OCI-LY3 (cell line): ENCODE measurements at regions not wholly inside any gene's neighbourhood (a gene's known extent, or its start where the extent isn't known, plus 50 kb on each side); places are given as distances from the start of the nearest gene placed in this dataset.

Experiments
- H2AFZ ChIP-seq: fragments of 200-600, 300-600 bp; shearing (Covaris generic); 2 replicates; pipeline ENCODE4 v1.6.0; 2014; ENCODE audit warnings: antibody characterized with exemption, low read depth, low read length
- H3K27ac ChIP-seq: fragments of 200-600, 300-600 bp; sonication (generic); 2 replicates; pipeline ENCODE4 v1.5.1; 2014; ENCODE audit warnings: mild to moderate bottlenecking, low read length, moderate library complexity, mixed read lengths
- H3K27me3 ChIP-seq: fragments of 200-600, 300-600 bp; sonication (generic); 2 replicates; pipeline ENCODE4 v1.6.1; 2014; ENCODE audit warnings: low read depth, low read length, mixed read lengths
- H3K36me3 ChIP-seq: fragments of 200-600, 300-600 bp; sonication (generic); replicated peaks from 2 replicates; pipeline ENCODE3; 2014; ENCODE audit warnings: low read depth, low read length, mixed read lengths
- H3K4me1 ChIP-seq: fragments of 300-600, 200-600 bp; sonication (generic); 2 replicates; pipeline ENCODE4 v1.6.1; 2014; ENCODE audit warnings: low read length, mixed read lengths
- H3K4me2 ChIP-seq: fragments of 200-600, 300-600 bp; sonication (generic); 2 replicates; pipeline ENCODE4 v1.6.1; 2014; ENCODE audit warnings: low read length, mixed read lengths
- H3K4me3 ChIP-seq: fragments of 300-600, 200-600 bp; sonication (generic); 2 replicates; pipeline ENCODE4 v1.5.1; 2014; ENCODE audit warnings: antibody characterized with exemption, mild to moderate bottlenecking, low read length, moderate library complexity
- H3K79me2 ChIP-seq: fragments of 300-600, 200-600 bp; shearing (Covaris generic); 2 replicates; pipeline ENCODE4 v1.6.1; 2014; ENCODE audit warnings: mild to moderate bottlenecking, low read length, mixed read lengths
- H3K9ac ChIP-seq: fragments of 300-600, 200-600 bp; shearing (Covaris generic); 2 replicates; pipeline ENCODE4 v1.6.0; 2014; ENCODE audit warnings: mild to moderate bottlenecking, low read length, moderate library complexity
- H3K9me3 ChIP-seq: fragments of 200-600, 300-600 bp; shearing (Covaris generic); 2 replicates; pipeline ENCODE4 v1.6.1; 2014; ENCODE audit warnings: low read length, mixed read lengths; ENCODE audit not compliant: insufficient read depth
- H4K20me1 ChIP-seq: fragments of 200-600, 300-600 bp; sonication (generic); 2 replicates; pipeline ENCODE4 v1.6.1; 2016; ENCODE audit warnings: low read length, mixed read lengths; ENCODE audit not compliant: insufficient read depth
- EZH2phosphoT487 ChIP-seq: fragments of 200-600 bp; shearing (Covaris generic); IDR thresholded peaks from 2 replicates; pipeline ENCODE4 v1.6.1; 2018; ENCODE audit warnings: antibody characterized with exemption, mixed run types, low read depth
- TF ChIP-seq, protein P1 (sequence below): fragments of 200-600, 300-600 bp; sonication (generic); IDR thresholded peaks from 2 replicates; pipeline ENCODE4 v1.5.1; 2014; ENCODE audit warnings: antibody characterized with exemption, low read length, low read depth

DNA sequence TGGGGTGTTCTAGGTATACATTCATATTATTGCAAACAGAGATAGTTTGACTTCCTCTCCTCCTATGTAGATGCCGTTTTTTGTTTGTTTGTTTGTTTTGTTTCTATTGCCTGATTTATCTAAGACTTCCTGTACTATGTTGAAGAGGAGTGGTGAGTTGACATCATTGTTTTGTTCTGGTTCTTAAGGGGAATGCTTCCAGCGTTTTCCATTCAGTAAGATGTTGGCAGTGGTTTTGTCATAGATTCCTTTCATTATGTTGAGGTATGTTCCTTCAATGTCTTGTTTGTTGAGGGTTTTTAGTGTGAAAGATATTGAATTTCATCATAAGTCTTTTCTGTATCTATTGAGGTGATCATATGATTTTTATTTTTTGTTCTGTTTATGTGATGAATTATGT is 401.6 kb upstream of the EPHA5 start:
- Histone ChIP-seq H3K4me2 (no peak overlapping the region), H3K9ac (no peak overlapping the region), H3K4me1 (no peaks in the 10 kb centered on the region), H4K20me1 (no peaks in the 10 kb centered on the region), H3K9me3 (0 out of 2 replicates have a peak, but pooled peaks cover 2% of the 10 kb centered on the region), H2AFZ (no peak overlapping the region), H3K4me3 (no peak overlapping the region), H3K27me3 (no peaks in the 10 kb centered on the region), H3K79me2 (no peaks in the 10 kb centered on the region), H3K36me3 (no peaks in the 10 kb centered on the region), H3K27ac (no peak overlapping the region)
- TF ChIP-seq, protein P1, sequence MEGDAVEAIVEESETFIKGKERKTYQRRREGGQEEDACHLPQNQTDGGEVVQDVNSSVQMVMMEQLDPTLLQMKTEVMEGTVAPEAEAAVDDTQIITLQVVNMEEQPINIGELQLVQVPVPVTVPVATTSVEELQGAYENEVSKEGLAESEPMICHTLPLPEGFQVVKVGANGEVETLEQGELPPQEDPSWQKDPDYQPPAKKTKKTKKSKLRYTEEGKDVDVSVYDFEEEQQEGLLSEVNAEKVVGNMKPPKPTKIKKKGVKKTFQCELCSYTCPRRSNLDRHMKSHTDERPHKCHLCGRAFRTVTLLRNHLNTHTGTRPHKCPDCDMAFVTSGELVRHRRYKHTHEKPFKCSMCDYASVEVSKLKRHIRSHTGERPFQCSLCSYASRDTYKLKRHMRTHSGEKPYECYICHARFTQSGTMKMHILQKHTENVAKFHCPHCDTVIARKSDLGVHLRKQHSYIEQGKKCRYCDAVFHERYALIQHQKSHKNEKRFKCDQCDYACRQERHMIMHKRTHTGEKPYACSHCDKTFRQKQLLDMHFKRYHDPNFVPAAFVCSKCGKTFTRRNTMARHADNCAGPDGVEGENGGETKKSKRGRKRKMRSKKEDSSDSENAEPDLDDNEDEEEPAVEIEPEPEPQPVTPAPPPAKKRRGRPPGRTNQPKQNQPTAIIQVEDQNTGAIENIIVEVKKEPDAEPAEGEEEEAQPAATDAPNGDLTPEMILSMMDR: no peak
- no peak for TF ChIP-seq EZH2phosphoT487

DNA sequence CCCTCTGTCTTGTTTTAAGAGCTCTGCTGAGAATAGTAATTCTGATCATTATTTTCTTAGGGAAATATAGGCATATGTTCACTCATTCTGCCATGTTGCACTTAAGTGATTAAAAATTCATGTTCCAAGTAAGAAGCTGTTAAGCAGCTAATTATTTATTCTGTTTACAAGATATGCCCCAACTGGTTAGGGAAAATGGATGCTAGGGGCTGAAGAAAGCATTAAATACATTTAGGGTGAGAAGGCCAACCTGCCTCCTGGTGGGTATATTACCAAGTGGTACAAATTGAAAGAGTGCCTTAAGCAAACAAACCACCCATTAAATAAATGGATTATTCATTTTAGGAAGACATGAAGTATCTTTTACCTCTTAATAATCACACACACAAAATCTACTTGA is 392.6 kb upstream of the EPHA5 start:
- Histone ChIP-seq H3K4me1 (no peaks in the 10 kb centered on the region), H3K27me3 (no peaks in the 10 kb centered on the region), H3K27ac (no peak overlapping the region), H3K36me3 (no peaks in the 10 kb centered on the region), H4K20me1 (no peaks in the 10 kb centered on the region), H3K4me3 (no peak overlapping the region), H3K9me3 (no peaks in the 10 kb centered on the region), H3K79me2 (no peaks in the 10 kb centered on the region), H3K9ac (no peak overlapping the region), H2AFZ (no peak overlapping the region), H3K4me2 (no peak overlapping the region)
- TF ChIP-seq, protein P1: no peak
- TF ChIP-seq EZH2phosphoT487: no peak

DNA sequence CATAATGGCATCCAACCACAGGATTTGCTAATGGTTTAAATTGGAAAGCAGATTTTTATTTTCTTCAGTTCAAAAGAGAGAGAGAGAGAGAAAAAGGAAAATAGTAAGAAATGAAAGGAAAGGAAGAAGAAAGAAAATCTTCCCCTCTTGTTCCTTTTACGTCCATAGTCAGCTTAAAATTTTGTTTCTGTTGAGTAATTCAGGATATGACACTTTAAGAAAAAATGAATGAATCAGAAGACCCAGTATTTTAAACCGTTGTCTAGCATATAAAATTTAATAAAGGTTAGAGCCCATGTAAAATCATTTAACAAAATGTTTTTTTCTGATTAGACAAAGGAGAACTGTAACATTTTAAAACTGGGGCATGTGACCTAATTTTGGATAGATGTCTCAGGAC is 391.8 kb upstream of the EPHA5 start:
- H3K27me3 ChIP-seq: no peaks in the 10 kb centered on the region
- no peaks in the 10 kb centered on the region for H3K9me3 ChIP-seq
- no peak overlapping the region for H3K4me3 ChIP-seq
- no peaks in the 10 kb centered on the region for H3K36me3 ChIP-seq
- no peak overlapping the region for H2AFZ ChIP-seq
- H3K4me2 ChIP-seq: no peak overlapping the region
- no peak overlapping the region for H3K9ac ChIP-seq
- no peaks in the 10 kb centered on the region for H3K4me1 ChIP-seq
- no peak overlapping the region for H3K27ac ChIP-seq
- TF ChIP-seq, protein P1: no peak
- TF ChIP-seq EZH2phosphoT487: no peak
- no peaks in the 10 kb centered on the region for H3K79me2 ChIP-seq
- no peaks in the 10 kb centered on the region for H4K20me1 ChIP-seq

DNA sequence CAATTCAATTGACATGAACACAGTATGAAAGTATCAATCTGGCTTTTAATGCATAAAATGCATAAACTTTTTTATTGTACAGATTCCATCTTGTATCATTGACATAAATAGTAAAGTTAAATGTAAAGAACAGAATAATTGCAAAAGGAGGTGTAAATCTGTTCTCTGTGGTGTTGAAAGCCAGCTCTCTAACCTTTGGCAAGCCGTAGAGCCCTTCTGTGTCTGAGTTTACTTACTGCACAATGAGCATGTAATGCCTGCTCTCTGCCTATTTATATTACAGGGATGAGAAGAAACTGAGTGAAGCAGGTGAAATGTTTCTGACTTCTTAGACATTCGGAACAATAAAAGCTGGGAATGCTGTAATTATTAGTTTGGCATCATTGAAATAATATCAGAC is 389.3 kb upstream of the EPHA5 start:
- Histone ChIP-seq H4K20me1 (no peaks in the 10 kb centered on the region), H2AFZ (no peak overlapping the region), H3K27ac (no peak overlapping the region)

More for the DNA sequence above, 389.3 kb upstream of the EPHA5 start:
- H3K9ac ChIP-seq: no peak overlapping the region
- H3K79me2 ChIP-seq: no peaks in the 10 kb centered on the region
- H3K36me3 ChIP-seq: no peaks in the 10 kb centered on the region
- H3K9me3 ChIP-seq: no peaks in the 10 kb centered on the region
- H3K4me1 ChIP-seq: no peaks in the 10 kb centered on the region
- no peak overlapping the region for H3K4me2 ChIP-seq
- no peak overlapping the region for H3K4me3 ChIP-seq
- H3K27me3 ChIP-seq: no peaks in the 10 kb centered on the region
- no peak for TF ChIP-seq EZH2phosphoT487
- TF ChIP-seq, protein P1: no peak
